Thoracic aorta (tissue), 2 donors: ENCODE measurements at regions not wholly inside any gene's neighbourhood (a gene's known extent, or its start where the extent isn't known, plus 50 kb on each side); places are given as distances from the start of the nearest gene placed in this dataset.

Source experiments
- ATAC-seq: fragments of 150-250 bp; one replicate; pipeline ENCODE4 v1.8.0; 2017; ENCODE audit warnings: low read depth; ENCODE audit not compliant: insufficient number of reproducible peaks, low FRiP score
- DNase-seq: peaks from one replicate; pipeline ENCODE4 v3.0.0-alpha.2; 2020; ENCODE audit warnings: low spot score
- H3K27ac ChIP-seq, 2 donors: fragments of 200-600 bp; sonication (generic); 1 replicate in 1 of 2; 2 replicates in 1 of 2; pipeline ENCODE4 v1.5.1; 2016; ENCODE audit warnings: mild to moderate bottlenecking in 2 of 2, moderate library complexity in 2 of 2
- H3K27me3 ChIP-seq: fragments of 200-600 bp; sonication (generic); replicated peaks from 2 replicates; pipeline ENCODE4 v1.6.0; 2016; ENCODE audit warnings: mild to moderate bottlenecking; ENCODE audit not compliant: insufficient read depth
- H3K36me3 ChIP-seq: fragments of 200-600 bp; sonication (generic); one replicate; pipeline ENCODE4 v1.5.1; 2016
- H3K4me1 ChIP-seq, 2 donors: fragments of 200-600 bp; sonication (generic); 1 replicate in 1 of 2; 2 replicates in 1 of 2; pipeline versions ENCODE4 v1.5.1 to v1.6.0; 2016; ENCODE audit warnings: low read depth in 2 of 2, mild to moderate bottlenecking in 1 of 2; ENCODE audit not compliant: control insufficient read depth in 1 of 2
- H3K4me3 ChIP-seq: fragments of 200-600 bp; sonication (generic); 2 replicates; pipeline ENCODE4 v1.5.1; 2016; ENCODE audit warnings: mild to moderate bottlenecking
- H3K9me3 ChIP-seq: fragments of 200-600 bp; sonication (generic); 2 replicates; pipeline ENCODE4 v1.5.1; 2016
- CTCF ChIP-seq: fragments of 200-600 bp; sonication (generic); IDR thresholded peaks from one replicate; pipeline ENCODE4 v1.5.1; 2019; ENCODE audit warnings: antibody characterized with exemption

DNA sequence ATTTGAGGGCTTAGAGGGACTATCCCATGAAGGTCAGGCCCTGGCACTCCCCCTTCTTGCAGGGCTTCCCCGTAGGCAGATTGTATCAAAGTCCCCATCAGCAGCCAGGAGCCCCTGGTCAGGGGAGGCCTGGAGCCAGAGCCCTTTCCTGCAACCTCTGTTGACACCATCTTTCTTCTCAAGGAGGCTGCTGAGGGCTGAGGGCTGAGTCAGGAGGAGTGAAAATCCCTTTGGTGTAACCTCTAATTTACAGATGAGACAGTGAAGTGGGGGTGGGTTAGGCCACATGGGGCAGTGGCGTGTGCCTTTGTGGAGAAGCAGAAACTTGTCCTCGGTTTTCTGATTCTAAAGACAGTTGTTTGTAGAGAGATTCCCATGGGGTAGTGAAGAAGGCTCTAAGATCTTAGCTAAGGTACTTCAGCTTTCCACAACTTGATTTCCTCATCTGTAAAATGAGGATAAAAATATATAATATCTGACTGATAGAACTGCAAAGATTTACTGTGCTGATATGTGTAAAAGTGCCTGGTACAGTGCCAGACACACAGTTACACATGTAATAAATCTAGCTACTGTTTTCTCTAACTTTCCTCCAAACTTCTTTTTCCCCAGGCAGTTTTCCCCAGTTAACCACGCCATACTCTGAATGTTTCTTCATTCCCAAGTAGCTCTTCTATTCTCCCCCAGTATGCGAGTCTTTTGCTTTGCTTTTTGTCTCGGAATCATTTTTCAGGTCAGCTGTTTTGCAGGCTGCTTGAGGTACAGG, 249.4 kb upstream of the TPM1 start:
- TF ChIP-seq CTCF = no peak
- H3K4me3 ChIP-seq = no peak overlapping the region
- H3K27me3 ChIP-seq = no peaks in the 10 kb centered on the region
- no peaks in the 10 kb centered on the region for H3K9me3 ChIP-seq
- DNase-seq (no peak), ATAC-seq (no peak)
- H3K27ac ChIP-seq = no peak overlapping the region
- peaks cover 27% of the 10 kb centered on the region for H3K36me3 ChIP-seq
- H3K4me1 ChIP-seq = no peaks in the 10 kb centered on the region

- no peak overlapping the region for H3K4me3 ChIP-seq
- DNase-seq (no peak), ATAC-seq (no peak)
- H3K4me1 ChIP-seq = no peaks in the 10 kb centered on the region
- no peak overlapping the region for H3K27ac ChIP-seq
- no peaks in the 10 kb centered on the region for H3K27me3 ChIP-seq
- H3K36me3 ChIP-seq = peaks cover 30% of the 10 kb centered on the region
- no peaks in the 10 kb centered on the region for H3K9me3 ChIP-seq
- TF ChIP-seq CTCF = no peak
Measured at GRCh38 chr15:62793752-62794144, 248.8 kb upstream of the TPM1 start.

DNA sequence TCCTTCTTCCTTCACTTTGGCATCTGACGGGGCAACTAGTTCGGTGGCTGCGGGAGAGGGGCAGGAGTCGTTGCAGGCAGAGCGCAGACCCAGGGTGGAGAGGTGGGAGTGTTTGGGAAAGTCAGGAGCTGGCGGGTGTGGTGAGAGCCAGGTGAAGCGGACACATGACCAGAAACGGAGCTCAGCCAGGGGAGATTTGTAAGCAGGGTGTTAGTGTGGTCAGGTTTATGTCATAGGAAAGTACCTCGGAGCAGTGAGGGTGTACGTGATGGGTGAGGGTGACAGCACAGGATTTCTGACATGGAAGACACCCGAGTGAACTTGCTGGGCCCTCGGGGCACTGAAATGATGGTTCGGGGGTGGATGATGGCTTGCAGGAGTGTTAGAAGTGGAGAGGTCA, 247.4 kb upstream of the TPM1 start:
- no peak overlapping the region for H3K4me3 ChIP-seq
- H3K4me1 ChIP-seq = no peaks in the 10 kb centered on the region
- H3K9me3 ChIP-seq = no peaks in the 10 kb centered on the region
- DNase-seq (no peak), ATAC-seq (no peak)
- no peak overlapping the region for H3K27ac ChIP-seq
- peaks cover 33% of the 10 kb centered on the region for H3K36me3 ChIP-seq
- no peaks in the 10 kb centered on the region for H3K27me3 ChIP-seq
- TF ChIP-seq CTCF = no peak

GRCh38 chr15:62795700-62796695, 246.5 kb upstream of the TPM1 start:
- TF ChIP-seq CTCF = no peak
- Histone ChIP-seq H3K36me3 (peaks cover 38% of the 10 kb centered on the region), H3K27me3 (no peaks in the 10 kb centered on the region), H3K4me3 (no peak overlapping the region), H3K4me1 (no peaks in the 10 kb centered on the region), H3K27ac (no peak overlapping the region), H3K9me3 (no peaks in the 10 kb centered on the region)
- DNase-seq (no peak), ATAC-seq (no peak)

- Histone ChIP-seq H3K4me1 (no peaks in the 10 kb centered on the region), H3K27me3 (no peaks in the 10 kb centered on the region), H3K36me3 (peaks cover 45% of the 10 kb centered on the region), H3K4me3 (no peak overlapping the region), H3K9me3 (no peaks in the 10 kb centered on the region), H3K27ac (no peak overlapping the region)
- TF ChIP-seq CTCF = no peak
- DNase-seq (no peak), ATAC-seq (no peak)
Measured at GRCh38 chr15:62797171-62797570, 245.4 kb upstream of the TPM1 start.
